ENCODE measurements at regions not wholly inside any gene's neighbourhood (a gene's known extent, or its start where the extent isn't known, plus 50 kb on each side); places are given as distances from the start of the nearest gene placed in this dataset.

- TF ChIP-seq POLR2AphosphoS5 (IDR thresholded peaks at IDR 0.05) (no peak), POLR2A (IDR thresholded peaks at IDR 0.05) (no peak)
- TF ChIP-seq, protein P1, sequence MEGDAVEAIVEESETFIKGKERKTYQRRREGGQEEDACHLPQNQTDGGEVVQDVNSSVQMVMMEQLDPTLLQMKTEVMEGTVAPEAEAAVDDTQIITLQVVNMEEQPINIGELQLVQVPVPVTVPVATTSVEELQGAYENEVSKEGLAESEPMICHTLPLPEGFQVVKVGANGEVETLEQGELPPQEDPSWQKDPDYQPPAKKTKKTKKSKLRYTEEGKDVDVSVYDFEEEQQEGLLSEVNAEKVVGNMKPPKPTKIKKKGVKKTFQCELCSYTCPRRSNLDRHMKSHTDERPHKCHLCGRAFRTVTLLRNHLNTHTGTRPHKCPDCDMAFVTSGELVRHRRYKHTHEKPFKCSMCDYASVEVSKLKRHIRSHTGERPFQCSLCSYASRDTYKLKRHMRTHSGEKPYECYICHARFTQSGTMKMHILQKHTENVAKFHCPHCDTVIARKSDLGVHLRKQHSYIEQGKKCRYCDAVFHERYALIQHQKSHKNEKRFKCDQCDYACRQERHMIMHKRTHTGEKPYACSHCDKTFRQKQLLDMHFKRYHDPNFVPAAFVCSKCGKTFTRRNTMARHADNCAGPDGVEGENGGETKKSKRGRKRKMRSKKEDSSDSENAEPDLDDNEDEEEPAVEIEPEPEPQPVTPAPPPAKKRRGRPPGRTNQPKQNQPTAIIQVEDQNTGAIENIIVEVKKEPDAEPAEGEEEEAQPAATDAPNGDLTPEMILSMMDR (IDR thresholded peaks at IDR 0.05): no peak
Measured at GRCh38 chr5:123947797-123948196, 435.8 kb downstream of the CSNK1G3 start.
